Sigmoid colon (tissue), 6 donors: ENCODE measurements at regions not wholly inside any gene's neighbourhood (a gene's known extent, or its start where the extent isn't known, plus 50 kb on each side); places are given as distances from the start of the nearest gene placed in this dataset.

ENCODE experiments used
- DNase-seq: peaks from one replicate; pipeline ENCODE4 v3.0.0-alpha.2; 2019
- H3K27ac ChIP-seq, 4 donors: fragments of 200-600 bp; sonication (generic); one replicate each; pipeline ENCODE4 v1.5.1; 2016 to 2019; ENCODE audit warnings: mild to moderate bottlenecking in 1 of 4
- H3K27me3 ChIP-seq, 3 donors: fragments of 200-600 bp; sonication (generic); one replicate each; pipeline ENCODE4 v1.5.1; 2019; ENCODE audit warnings: mild to moderate bottlenecking in 1 of 3
- H3K36me3 ChIP-seq, 4 donors: fragments of 200-600 bp; sonication (generic); one replicate each; pipeline ENCODE4 v1.5.1; 2016 to 2019
- H3K4me1 ChIP-seq, 4 donors: fragments of 200-600 bp; sonication (generic); one replicate each; pipeline ENCODE4 v1.5.1; 2017 to 2019
- H3K4me3 ChIP-seq, 4 donors: fragments of 200-600 bp; sonication (generic); one replicate each; pipeline ENCODE4 v1.5.1; 2017 to 2019; ENCODE audit warnings: mild to moderate bottlenecking in 2 of 4, moderate library complexity in 1 of 4
- H3K9me3 ChIP-seq, 4 donors: fragments of 200-600 bp in 3 of 4; sonication (generic) in 3 of 4; one replicate each; pipeline versions ENCODE4 v1.5.1 to v1.6.1; 2013 to 2019
- EP300 ChIP-seq, 4 donors: sonication (generic); formaldehyde crosslinking; IDR thresholded peaks; one replicate each; pipeline ENCODE4 v1.6.1; 2017; ENCODE audit warnings: antibody characterized with exemption in 4 of 4
- POLR2A ChIP-seq, 2 donors: fragments of 450-650 bp; IDR thresholded peaks; one replicate each; pipeline ENCODE4 v1.6.1; 2016; ENCODE audit warnings: antibody characterized with exemption in 2 of 2, mild to moderate bottlenecking in 2 of 2, moderate library complexity in 2 of 2
- POLR2AphosphoS5 ChIP-seq, 4 donors: sonication (generic); formaldehyde crosslinking; IDR thresholded peaks; one replicate each; pipeline ENCODE4 v1.6.1; 2017; ENCODE audit warnings: antibody characterized with exemption in 4 of 4
- WGBS, 2 donors: extraction: QIAGEN DNeasy Blood & Tissue Kit; methylation state at CpG; one replicate each; pipeline ENCODE4 v1.1.7; 2013; 5-methylcytosine and 5-hydroxymethylcytosine counted together
- intact Hi-C: fragments of 100-400 bp; cut with DNase I; formaldehyde crosslinking; loops from one replicate; pipeline ENCODE4 v1.15.1; 2023
- TF ChIP-seq, protein P1 (sequence below), 4 experiments: fragments of 450-650 bp in 3 of 4; fragments of 200-600 bp in 1 of 4; IDR thresholded peaks; one replicate each; pipeline ENCODE4 v1.5.1; 2016 to 2019; ENCODE audit warnings: antibody characterized with exemption in 4 of 4, mild to moderate bottlenecking in 3 of 4, moderate library complexity in 2 of 4
- donor health status: healthy with polysubstance abuse.
- donor health status: healthy.

DNA sequence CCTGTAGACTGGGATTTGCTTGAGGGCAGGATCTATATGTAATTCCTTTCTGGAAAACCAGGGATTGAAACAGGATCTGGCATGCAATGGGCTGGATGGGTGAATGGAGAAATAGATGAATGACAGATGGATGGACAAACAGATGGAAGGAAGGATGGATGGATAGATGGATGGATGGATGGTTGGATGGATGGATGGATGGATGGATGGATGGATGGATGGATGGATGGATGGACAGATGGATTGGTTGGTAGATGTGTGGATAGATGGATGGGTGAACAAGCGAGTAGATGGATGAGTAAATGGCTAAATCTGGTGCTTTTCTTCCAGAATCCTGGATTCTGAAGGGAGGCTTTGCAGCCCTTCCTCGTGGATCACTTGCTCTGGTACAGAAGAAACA lies 162.5 kb upstream of the SMIM23 start:
- H3K27ac ChIP-seq, result no peak overlapping the region
- no peaks in the 10 kb centered on the region for H3K27me3 ChIP-seq
- 76 to 80% methylated on average over 2 of the region's 2 CpGs for WGBS, 2 donors
- DNase-seq, result no peak
- no peak overlapping the region for H3K4me3 ChIP-seq
- TF ChIP-seq, protein P1, sequence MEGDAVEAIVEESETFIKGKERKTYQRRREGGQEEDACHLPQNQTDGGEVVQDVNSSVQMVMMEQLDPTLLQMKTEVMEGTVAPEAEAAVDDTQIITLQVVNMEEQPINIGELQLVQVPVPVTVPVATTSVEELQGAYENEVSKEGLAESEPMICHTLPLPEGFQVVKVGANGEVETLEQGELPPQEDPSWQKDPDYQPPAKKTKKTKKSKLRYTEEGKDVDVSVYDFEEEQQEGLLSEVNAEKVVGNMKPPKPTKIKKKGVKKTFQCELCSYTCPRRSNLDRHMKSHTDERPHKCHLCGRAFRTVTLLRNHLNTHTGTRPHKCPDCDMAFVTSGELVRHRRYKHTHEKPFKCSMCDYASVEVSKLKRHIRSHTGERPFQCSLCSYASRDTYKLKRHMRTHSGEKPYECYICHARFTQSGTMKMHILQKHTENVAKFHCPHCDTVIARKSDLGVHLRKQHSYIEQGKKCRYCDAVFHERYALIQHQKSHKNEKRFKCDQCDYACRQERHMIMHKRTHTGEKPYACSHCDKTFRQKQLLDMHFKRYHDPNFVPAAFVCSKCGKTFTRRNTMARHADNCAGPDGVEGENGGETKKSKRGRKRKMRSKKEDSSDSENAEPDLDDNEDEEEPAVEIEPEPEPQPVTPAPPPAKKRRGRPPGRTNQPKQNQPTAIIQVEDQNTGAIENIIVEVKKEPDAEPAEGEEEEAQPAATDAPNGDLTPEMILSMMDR (IDR thresholded peaks at IDR 0.05), result no peak
- TF ChIP-seq EP300 (IDR thresholded peaks at IDR 0.05) (no peak), POLR2A (IDR thresholded peaks at IDR 0.05) (no peak), POLR2AphosphoS5 (IDR thresholded peaks at IDR 0.05) (no peak)
- H3K36me3 ChIP-seq, result no peaks in the 10 kb centered on the region
- intact Hi-C loops, result no loop called here
- no peaks in the 10 kb centered on the region for H3K4me1 ChIP-seq
- H3K9me3 ChIP-seq, result no peaks in the 10 kb centered on the region

DNA sequence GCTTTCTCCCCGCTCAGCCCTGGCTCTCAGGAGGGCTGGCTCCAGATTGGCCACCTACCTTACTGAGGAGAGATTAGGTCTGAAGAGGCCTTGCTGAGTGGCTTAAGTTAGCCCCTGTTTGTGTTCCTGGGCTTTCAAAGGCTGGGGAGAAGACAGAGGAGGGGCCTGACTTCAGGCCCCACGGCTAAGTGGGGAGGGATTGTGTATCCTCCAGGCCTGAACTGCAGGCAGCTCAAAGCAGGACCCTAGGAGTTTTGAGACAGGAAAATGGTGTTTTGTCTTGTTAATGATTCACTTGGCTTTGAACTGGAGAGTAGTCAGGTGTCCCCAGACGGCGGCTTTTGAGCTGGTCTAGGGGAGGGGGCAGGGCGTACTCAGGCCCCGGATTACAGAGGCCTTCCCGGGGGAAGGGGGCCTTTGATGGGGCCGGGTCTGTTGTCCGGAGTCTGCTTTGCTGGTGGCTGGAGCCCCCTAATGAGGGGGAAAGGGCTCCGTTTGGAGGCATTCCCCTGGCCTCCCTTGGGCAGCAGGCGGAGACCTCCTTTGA lies 162.0 kb upstream of the SMIM23 start:
- H3K4me1 ChIP-seq, result no peaks in the 10 kb centered on the region
- no peak overlapping the region for H3K4me3 ChIP-seq
- H3K9me3 ChIP-seq, result no peaks in the 10 kb centered on the region
- no peaks in the 10 kb centered on the region for H3K36me3 ChIP-seq
- intact Hi-C loops, result no loop called here
- TF ChIP-seq EP300 (IDR thresholded peaks at IDR 0.05) (no peak), POLR2A (IDR thresholded peaks at IDR 0.05) (no peak), POLR2AphosphoS5 (IDR thresholded peaks at IDR 0.05) (no peak)
- TF ChIP-seq, protein P1 (IDR thresholded peaks at IDR 0.05), result no peak
- WGBS, 2 donors, result 35 to 66% methylated on average over 11 of the region's 11 CpGs
- no peak overlapping the region for H3K27ac ChIP-seq
- no peaks in the 10 kb centered on the region for H3K27me3 ChIP-seq
- peak; percentile 48 for DNase-seq

DNA sequence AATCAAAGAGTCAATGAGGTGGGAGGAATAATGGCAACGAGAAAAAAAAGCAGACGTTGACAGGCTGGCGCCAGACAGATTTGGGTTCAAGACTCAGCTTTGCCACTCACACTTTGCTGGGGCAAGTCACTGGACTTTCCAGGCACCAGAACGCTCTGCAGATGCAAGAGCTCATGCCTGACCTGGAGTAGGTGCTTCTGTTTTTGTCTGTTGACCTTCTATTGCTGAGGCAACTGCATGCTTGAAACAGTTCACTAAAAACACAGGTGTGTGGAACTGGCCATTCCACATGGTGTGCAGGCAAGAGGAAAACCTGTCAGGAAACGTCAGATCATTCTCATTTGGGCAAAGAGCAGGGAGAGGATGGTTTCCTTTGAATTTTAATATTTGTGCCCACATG lies 161.2 kb upstream of the SMIM23 start:
- intact Hi-C loops, result no loop called here
- DNase-seq, result peak; percentile 38
- no peaks in the 10 kb centered on the region for H3K9me3 ChIP-seq
- no peaks in the 10 kb centered on the region for H3K36me3 ChIP-seq
- peaks cover 0 to 2% (median 0%) of the 10 kb centered on the region in 4 donors for H3K4me1 ChIP-seq
- TF ChIP-seq EP300 (IDR thresholded peaks at IDR 0.05) (no peak), POLR2A (IDR thresholded peaks at IDR 0.05) (no peak), POLR2AphosphoS5 (IDR thresholded peaks at IDR 0.05) (no peak)
- TF ChIP-seq, protein P1 (IDR thresholded peaks at IDR 0.05), result no peak
- no peak overlapping the region for H3K27ac ChIP-seq
- H3K27me3 ChIP-seq, result no peaks in the 10 kb centered on the region
- WGBS, 2 donors, result 61 to 71% methylated on average over 5 of the region's 5 CpGs
- H3K4me3 ChIP-seq, result no peak overlapping the region

DNA sequence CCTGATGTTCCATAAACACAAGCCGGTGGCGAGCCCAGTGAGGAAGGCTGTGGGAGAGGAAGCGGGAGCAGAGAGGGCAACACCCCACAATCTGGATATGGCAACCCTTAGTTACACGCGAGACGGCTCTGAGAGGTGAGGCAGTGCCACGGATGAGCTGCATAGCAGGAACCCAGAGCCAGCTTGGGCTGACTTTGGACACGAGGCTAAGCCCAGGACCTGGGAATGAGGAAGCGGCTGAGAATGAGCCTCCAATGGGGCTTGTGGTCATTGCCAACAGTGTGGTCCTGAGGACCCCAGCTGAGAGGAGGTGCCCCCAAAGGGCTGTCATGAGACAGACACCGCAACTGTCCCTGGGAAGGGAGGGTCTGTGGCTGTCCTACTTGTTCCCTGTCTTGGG lies 160.0 kb upstream of the SMIM23 start:
- H3K36me3 ChIP-seq, result no peaks in the 10 kb centered on the region
- H3K4me3 ChIP-seq, result no peak overlapping the region
- H3K27me3 ChIP-seq, result no peaks in the 10 kb centered on the region
- no peak for TF ChIP-seq EP300 (IDR thresholded peaks at IDR 0.05)
- TF ChIP-seq, protein P1 (IDR thresholded peaks at IDR 0.05), result no peak
- TF ChIP-seq POLR2A (IDR thresholded peaks at IDR 0.05), result no peak
- no peak for TF ChIP-seq POLR2AphosphoS5 (IDR thresholded peaks at IDR 0.05)
- H3K9me3 ChIP-seq, result no peaks in the 10 kb centered on the region
- H3K4me1 ChIP-seq, result peaks cover 0 to 14% (median 9%) of the 10 kb centered on the region in 4 donors
- WGBS, 2 donors, result 86 to 92% methylated on average over 10 of the region's 10 CpGs
- DNase-seq, result peak; percentile 48
- H3K27ac ChIP-seq, result no peak overlapping the region
- intact Hi-C loops, result no loop called here
